ENCODE measurements at regions not wholly inside any gene's neighbourhood (a gene's known extent, or its start where the extent isn't known, plus 50 kb on each side); places are given as distances from the start of the nearest gene placed in this dataset.

DNA sequence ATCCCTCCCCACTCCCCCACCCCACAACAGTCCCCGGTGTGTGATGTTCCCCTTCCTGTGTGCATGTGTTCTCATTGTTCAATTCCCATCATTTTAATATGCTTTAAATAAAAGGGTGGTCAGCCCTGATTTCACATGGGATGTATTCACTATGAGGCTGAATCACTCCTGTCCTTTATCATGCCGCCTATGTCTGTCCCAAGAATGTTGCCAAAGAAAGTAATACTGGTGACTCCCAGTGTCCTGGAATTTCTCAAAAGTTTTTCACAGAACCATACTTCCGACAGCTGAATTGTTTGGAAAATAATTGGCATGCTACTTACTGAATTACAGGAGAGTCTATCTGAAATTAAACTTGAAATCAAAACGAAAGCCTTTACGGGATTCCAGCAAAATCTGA lies 217.7 kb downstream of the HAO1 start:
- no peak for TF ChIP-seq CTCF (IDR thresholded peaks at IDR 0.05; ENCODE audit: insufficient read depth, low read length, poor library complexity, severe bottlenecking)
- TF ChIP-seq EZH2phosphoT487 (conservative IDR thresholded peaks at IDR 0.05; ENCODE audit: low read length) = no peak
